H1 (cell line): ENCODE measurements at regions not wholly inside any gene's neighbourhood (a gene's known extent, or its start where the extent isn't known, plus 50 kb on each side); places are given as distances from the start of the nearest gene placed in this dataset.

Source experiments
- CTCF ChIA-PET: fragments of 300-600 bp; sonication (Branson Sonifier 250); formaldehyde crosslinking; loops from one replicate; lab custom pipeline; 2021; ENCODE audit not compliant: partially characterized antibody; lab: Charles Lee
- POLR2A ChIA-PET: fragments of 300-600 bp; sonication (Branson Sonifier 250); formaldehyde crosslinking; loops from one replicate; lab custom pipeline; 2021; ENCODE audit warnings: inconsistent platforms; ENCODE audit not compliant: partially characterized antibody; lab: Charles Lee
- DNase-seq, 2 experiments: peaks; one replicate each; pipeline versions ENCODE4 v3.0.0 to v3.0.0-alpha.2; 2010 to 2022; ENCODE audit warnings: low spot score in 2 of 2, low read depth in 1 of 2, mixed read lengths in 1 of 2
- FAIRE-seq: peaks from 2 replicates; lab custom pipeline; 2011; peaks lifted over from hg19 to GRCh38; lab: Jason Lieb, UNC
- H2AFZ ChIP-seq: 2 replicates; pipeline ENCODE4 v1.8.1; 2012; ENCODE audit warnings: low read length, inconsistent platforms
- H2AK5ac ChIP-seq: 2 replicates; pipeline ENCODE4 v1.6.1; 2013; ENCODE audit warnings: low read depth, low read length
- H2BK120ac ChIP-seq: replicated peaks from 2 replicates; pipeline ENCODE3; 2013; ENCODE audit warnings: low read depth, low read length, inconsistent platforms
- H2BK12ac ChIP-seq: 2 replicates; pipeline ENCODE4 v1.6.1; 2013; ENCODE audit warnings: low read depth, low read length
- H2BK15ac ChIP-seq: 2 replicates; pipeline ENCODE4 v1.6.1; 2013; ENCODE audit warnings: low read length
- H2BK20ac ChIP-seq: 2 replicates; pipeline ENCODE4 v1.6.1; 2013; ENCODE audit warnings: low read length
- H2BK5ac ChIP-seq: 2 replicates; pipeline ENCODE4 v1.6.1; 2013; ENCODE audit warnings: low read depth, low read length
- H3K14ac ChIP-seq: 2 replicates; pipeline ENCODE4 v1.6.1; 2013; ENCODE audit warnings: inconsistent platforms; ENCODE audit not compliant: insufficient read length
- H3K18ac ChIP-seq: 2 replicates; pipeline ENCODE4 v1.6.1; 2013; ENCODE audit warnings: low read length; ENCODE audit errors: extremely low read depth
- H3K23ac ChIP-seq: 2 replicates; pipeline ENCODE4 v1.6.1; 2013; ENCODE audit warnings: inconsistent platforms; ENCODE audit not compliant: insufficient read length
- H3K23me2 ChIP-seq: 2 replicates; pipeline ENCODE4 v1.6.1; 2013; ENCODE audit warnings: low read depth, low read length
- H3K27ac ChIP-seq: 2 replicates; pipeline ENCODE4 v1.6.1; 2011; ENCODE audit warnings: low read depth, low read length, inconsistent platforms
- H3K27me3 ChIP-seq, 4 experiments: replicated peaks in 1 of 4; 1 replicate in 1 of 4; 2 replicates in 3 of 4; pipeline versions ENCODE4 v1.6.1 to v1.8.1; 2011 to 2013; ENCODE audit warnings: low read length in 3 of 4, mild to moderate bottlenecking in 3 of 4, inconsistent platforms in 2 of 4, mixed read lengths in 2 of 4, moderate library complexity in 1 of 4; ENCODE audit not compliant: control insufficient read depth in 3 of 4, insufficient read depth in 3 of 4; ENCODE audit errors: extremely low read depth in 1 of 4
- H3K36me3 ChIP-seq, 4 experiments: 2 replicates each; pipeline versions ENCODE4 v1.6.1 to v1.8.1; 2011 to 2013; ENCODE audit warnings: mild to moderate bottlenecking in 4 of 4, low read length in 3 of 4, moderate library complexity in 2 of 4, control low read depth in 1 of 4, inconsistent platforms in 1 of 4; ENCODE audit not compliant: insufficient read depth in 4 of 4, control insufficient read depth in 2 of 4
- H3K4ac ChIP-seq: replicated peaks from 2 replicates; pipeline ENCODE3; 2013; ENCODE audit warnings: low read length, low read depth, mixed read lengths, inconsistent platforms; ENCODE audit not compliant: insufficient read length
- H3K4me1 ChIP-seq, 4 experiments: replicated peaks in 1 of 4; 1 replicate in 1 of 4; 2 replicates in 3 of 4; pipeline versions ENCODE4 v1.6.1 to v1.8.1; 2011 to 2013; ENCODE audit warnings: low read length in 3 of 4, inconsistent platforms in 2 of 4, mixed read lengths in 1 of 4; ENCODE audit not compliant: insufficient read depth in 4 of 4, control insufficient read depth in 3 of 4
- H3K4me2 ChIP-seq, 2 experiments: 2 replicates each; pipeline versions ENCODE4 v1.6.1 to v1.8.1; 2011 to 2013; ENCODE audit warnings: low read depth in 2 of 2, low read length in 2 of 2, control low read depth in 1 of 2, inconsistent platforms in 1 of 2, mild to moderate bottlenecking in 1 of 2; ENCODE audit not compliant: insufficient read depth in 1 of 2
- H3K4me3 ChIP-seq, 4 experiments: fragments of 200-600, 300-600 bp in 1 of 4; sonication (generic), shearing (Covaris generic), sonication (Bioruptor Twin) in 1 of 4; 2 replicates each; pipeline versions ENCODE4 v1.5.1 to v1.8.1; 2011 to 2016; ENCODE audit warnings: low read length in 4 of 4, low read depth in 3 of 4, control low read depth in 2 of 4, inconsistent platforms in 2 of 4, mild to moderate bottlenecking in 2 of 4, mixed read lengths in 1 of 4, moderate library complexity in 1 of 4; ENCODE audit not compliant: insufficient read depth in 2 of 4; ENCODE audit errors: extremely low read depth in 1 of 4
- H3K56ac ChIP-seq: replicated peaks from 2 replicates; pipeline ENCODE3; 2013; ENCODE audit warnings: low read depth, mild to moderate bottlenecking, mixed read lengths, low read length, inconsistent platforms; ENCODE audit not compliant: insufficient read length
- H3K79me1 ChIP-seq: 2 replicates; pipeline ENCODE4 v1.6.1; 2013; ENCODE audit warnings: low read depth, low read length, control low read depth
- H3K79me2 ChIP-seq, 2 experiments: 2 replicates each; pipeline versions ENCODE4 v1.6.1 to v1.8.1; 2012 to 2013; ENCODE audit warnings: low read length in 2 of 2, mild to moderate bottlenecking in 2 of 2, inconsistent platforms in 1 of 2; ENCODE audit not compliant: insufficient read depth in 2 of 2, control insufficient read depth in 1 of 2
- H3K9ac ChIP-seq, 4 experiments: replicated peaks in 1 of 4; 1 replicate in 1 of 4; 2 replicates in 3 of 4; pipeline versions ENCODE4 v1.6.1 to v1.8.1; 2011 to 2013; ENCODE audit warnings: low read depth in 3 of 4, low read length in 3 of 4, control low read depth in 2 of 4, mild to moderate bottlenecking in 2 of 4, moderate library complexity in 2 of 4, inconsistent platforms in 1 of 4; ENCODE audit errors: extremely low read depth in 1 of 4
- H3K9me3 ChIP-seq, 2 experiments: 2 replicates each; pipeline versions ENCODE4 v1.6.1 to v1.8.1; 2012 to 2013; ENCODE audit warnings: mild to moderate bottlenecking in 2 of 2, moderate library complexity in 2 of 2, control low read depth in 1 of 2, inconsistent platforms in 1 of 2, low read depth in 1 of 2, low read length in 1 of 2, mixed read lengths in 1 of 2; ENCODE audit not compliant: insufficient read depth in 2 of 2
- H4K20me1 ChIP-seq, 2 experiments: replicated peaks in 1 of 2; 2 replicates each; pipeline versions ENCODE3 to v1.8.1; 2011 to 2013; ENCODE audit warnings: inconsistent platforms in 2 of 2, low read length in 2 of 2, mild to moderate bottlenecking in 1 of 2; ENCODE audit not compliant: insufficient read depth in 2 of 2, control insufficient read depth in 1 of 2
- H4K5ac ChIP-seq: 2 replicates; pipeline ENCODE4 v1.6.1; 2013; ENCODE audit warnings: low read length, low read depth, mixed read lengths, inconsistent platforms; ENCODE audit not compliant: insufficient read length
- H4K8ac ChIP-seq: 2 replicates; pipeline ENCODE4 v1.8.0; 2013; ENCODE audit warnings: mild to moderate bottlenecking, moderate library complexity, low read length, inconsistent platforms; ENCODE audit not compliant: insufficient read depth; ENCODE audit errors: extremely low read depth
- H4K91ac ChIP-seq: replicated peaks from 2 replicates; pipeline ENCODE3; 2013; ENCODE audit warnings: low read length, mixed read lengths, inconsistent platforms; ENCODE audit not compliant: insufficient read length
- ATF2 ChIP-seq: IDR thresholded peaks from 2 replicates; pipeline ENCODE4 v1.6.1; 2012; ENCODE audit warnings: low read length, inconsistent platforms
- CBX5 ChIP-seq: fragments of 300-800, 300-1000 bp; sonication (generic); IDR thresholded peaks from 2 replicates; pipeline ENCODE4 v1.7.1; 2016; ENCODE audit warnings: antibody characterized with exemption, low read length, low read depth
- E2F6 ChIP-seq: IDR thresholded peaks from 2 replicates; pipeline ENCODE4 v1.6.1; 2012; ENCODE audit warnings: inconsistent platforms
- EGR1 ChIP-seq: IDR thresholded peaks from 2 replicates; pipeline ENCODE4 v1.6.1; 2011; ENCODE audit warnings: low read depth, low read length, borderline replicate concordance
- HDAC2 ChIP-seq, 2 experiments: fragments of 300-600 bp in 1 of 2; sonication (generic) in 1 of 2; IDR thresholded peaks; 2 replicates each; pipeline ENCODE4 v1.6.1; 2011 to 2012; ENCODE audit warnings: low read depth in 2 of 2, low read length in 2 of 2, mild to moderate bottlenecking in 2 of 2, moderate library complexity in 2 of 2, borderline replicate concordance in 1 of 2, inconsistent platforms in 1 of 2
- RAD21 ChIP-seq, 2 experiments: IDR thresholded peaks in 1 of 2; conservative IDR thresholded peaks in 1 of 2; 2 replicates each; pipeline ENCODE4 v1.6.1; 2011; ENCODE audit warnings: low read depth in 2 of 2, low read length in 2 of 2, improper control_type of control experiment in 1 of 2, inconsistent platforms in 1 of 2, mild to moderate bottlenecking in 1 of 2, moderate library complexity in 1 of 2
- SIRT6 ChIP-seq: IDR thresholded peaks from one replicate; pipeline ENCODE4 v1.7.1; 2012; ENCODE audit warnings: low read length, inconsistent platforms
- SP2 ChIP-seq: IDR thresholded peaks from 2 replicates; pipeline ENCODE4 v1.6.1; 2012; ENCODE audit warnings: mild to moderate bottlenecking, low read length, inconsistent platforms
- ZNF274 ChIP-seq: IDR thresholded peaks from 2 replicates; pipeline ENCODE4 v1.7.0; 2012; ENCODE audit warnings: low read length, borderline replicate concordance; ENCODE audit errors: extremely low read depth
- whole genome bisulfite sequencing, 2 experiments: shearing (Covaris generic) in 1 of 2; methylation state at CpG; one replicate each; pipeline versions ENCODE4 v1.1.6 to v1.1.7; 2013 to 2015; ENCODE audit warnings: low lambda C conversion rate in 2 of 2, mixed read lengths in 2 of 2, inconsistent platforms in 1 of 2, low coverage in 1 of 2, missing lambda C conversion rate in 1 of 2; ENCODE audit not compliant: insufficient replicate concordance in 2 of 2, insufficient coverage in 1 of 2, insufficient read length in 1 of 2; ENCODE audit errors: extremely low coverage in 1 of 2, missing lambda C conversion rate in 1 of 2; 5-methylcytosine and 5-hydroxymethylcytosine counted together

- no peaks in the 10 kb centered on the region for H3K27me3 ChIP-seq
- TF ChIP-seq ATF2: no peak
- no peak for TF ChIP-seq E2F6
- no peak for TF ChIP-seq CBX5
- no peak for TF ChIP-seq ZNF274
- TF ChIP-seq RAD21 (IDR thresholded peaks at IDR 0.05 in 1 of 2, conservative IDR thresholded peaks at IDR 0.05 in 1 of 2; ENCODE audit: low read depth in 2 of 2, low read length in 2 of 2): no peak
- no peak for TF ChIP-seq HDAC2 (IDR thresholded peaks at IDR 0.05; ENCODE audit: borderline replicate concordance in 1 of 2, low read depth in 2 of 2, low read length in 2 of 2)
- no peak for TF ChIP-seq SP2
- TF ChIP-seq EGR1: no peak
- no peak for TF ChIP-seq SIRT6
- FAIRE-seq (no peak), DNase-seq (no peak)
- ChIA-PET CTCF (interaction anchor here (0.6 kb wide), 1 partner anchor 173 kb away, joined by 5 read pairs; no protein-coding TSS in a partner anchor), POLR2A (no interaction called here)
- WGBS, 2 experiments: 100% methylated on average over 1 of the region's 1 CpG; no CpG with 5 or more reads in 1 of the 2 experiments
- H2AFZ ChIP-seq: no peak overlapping the region
- no peak overlapping the region for H2BK120ac ChIP-seq
- no peak overlapping the region for H3K56ac ChIP-seq
- no peaks in the 10 kb centered on the region for H3K4me1 ChIP-seq
- no peak overlapping the region for H2BK12ac ChIP-seq
- no peak overlapping the region for H4K91ac ChIP-seq
- no peaks in the 10 kb centered on the region for H3K36me3 ChIP-seq
- H4K5ac ChIP-seq: no peak overlapping the region
- no peak overlapping the region for H3K4ac ChIP-seq
- H3K27ac ChIP-seq: no peak overlapping the region
- H3K23ac ChIP-seq: no peak overlapping the region
- no peaks in the 10 kb centered on the region for H3K23me2 ChIP-seq
- no peaks in the 10 kb centered on the region for H3K9me3 ChIP-seq
- no peak overlapping the region for H2BK20ac ChIP-seq
- no peak overlapping the region for H3K4me3 ChIP-seq
- H2BK5ac ChIP-seq: no peak overlapping the region
- no peak overlapping the region for H3K9ac ChIP-seq
- no peak overlapping the region for H2BK15ac ChIP-seq
- H4K20me1 ChIP-seq: no peaks in the 10 kb centered on the region
- H3K14ac ChIP-seq: no peak overlapping the region
- no peak overlapping the region for H4K8ac ChIP-seq
- no peak overlapping the region for H3K4me2 ChIP-seq
- H3K79me2 ChIP-seq: no peaks in the 10 kb centered on the region
- no peak overlapping the region for H2AK5ac ChIP-seq
- H3K18ac ChIP-seq: no peak overlapping the region
- no peaks in the 10 kb centered on the region for H3K79me1 ChIP-seq
Observed at GRCh38 chr7:131272086-131272485, 55.6 kb upstream of the MKLN1 start.
